GM19239 (cell line): ENCODE measurements at regions not wholly inside any gene's neighbourhood (a gene's known extent, or its start where the extent isn't known, plus 50 kb on each side); places are given as distances from the start of the nearest gene placed in this dataset.
A peak's percentile ranks its signal among the peaks of the same experiment; 100 is the strongest.
"Not testable (repeated sequence)": the region's sequence is repeated elsewhere in the genome, so short reads cannot be mapped to it uniquely, and the experiment has no call there.

Source experiments
- DNase-seq: peaks from one replicate; pipeline ENCODE4 v3.0.0; 2011; ENCODE audit warnings: low spot score; ENCODE audit not compliant: insufficient read length
- FAIRE-seq: peaks from 2 replicates; lab custom pipeline; 2011; peaks lifted over from hg19 to GRCh38; lab: Jason Lieb, UNC

GRCh38 chr6:6471276-6471675 is 117.2 kb upstream of the LY86 start:
- FAIRE-seq (no peak), DNase-seq (no peak)

- no peak for FAIRE-seq
- no peak for DNase-seq
Measured at GRCh38 chr6:6474170-6474920, 114.2 kb upstream of the LY86 start.

- FAIRE-seq = no peak
Measured at GRCh38 chr6:6479785-6480184, 108.7 kb upstream of the LY86 start.

GRCh38 chr6:6482256-6482655 is 106.3 kb upstream of the LY86 start:
- no peak for DNase-seq
- no peak for FAIRE-seq

More at GRCh38 chr6:6479785-6480184, 108.7 kb upstream of the LY86 start:
- no peak for DNase-seq

- DNase-seq (no peak), FAIRE-seq (no peak)
Measured at GRCh38 chr6:6483168-6483567, 105.4 kb upstream of the LY86 start.

- FAIRE-seq (no peak), DNase-seq (no peak)
Measured at GRCh38 chr6:6483733-6484132, 104.8 kb upstream of the LY86 start.

- FAIRE-seq (no peak), DNase-seq (no peak)
Measured at GRCh38 chr6:6484681-6485080, 103.8 kb upstream of the LY86 start.

GRCh38 chr6:6486595-6486994 is 101.9 kb upstream of the LY86 start:
- DNase-seq (no peak), FAIRE-seq (no peak)

- DNase-seq (no peak), FAIRE-seq (no peak)
Measured at GRCh38 chr6:6491761-6492160, 96.8 kb upstream of the LY86 start.

- FAIRE-seq (no peak), DNase-seq (no peak)
Measured at GRCh38 chr6:6492675-6493074, 95.8 kb upstream of the LY86 start.

GRCh38 chr6:6494139-6494538 is 94.4 kb upstream of the LY86 start:
- not testable (repeated sequence) for DNase-seq, FAIRE-seq

GRCh38 chr6:6494677-6495076 is 93.8 kb upstream of the LY86 start:
- FAIRE-seq (peak; percentile 54), DNase-seq (peak; percentile 49)

GRCh38 chr6:6495851-6496250 is 92.7 kb upstream of the LY86 start:
- FAIRE-seq = no peak
- DNase-seq = no peak

GRCh38 chr6:6497541-6497940 is 91.0 kb upstream of the LY86 start:
- no peak for FAIRE-seq

GRCh38 chr6:6497976-6498375 is 90.5 kb upstream of the LY86 start:
- DNase-seq (no peak), FAIRE-seq (no peak)

More at GRCh38 chr6:6497541-6497940, 91.0 kb upstream of the LY86 start:
- DNase-seq = no peak

GRCh38 chr6:6503191-6503590 is 85.3 kb upstream of the LY86 start:
- no peak for FAIRE-seq
- no peak for DNase-seq

GRCh38 chr6:6505111-6505510 is 83.4 kb upstream of the LY86 start:
- DNase-seq (no peak), FAIRE-seq (no peak)

GRCh38 chr6:6508643-6509042 is 79.9 kb upstream of the LY86 start:
- DNase-seq = no peak
- FAIRE-seq = no peak

GRCh38 chr6:6509284-6509683 is 79.2 kb upstream of the LY86 start:
- no peak for DNase-seq
- no peak for FAIRE-seq

GRCh38 chr6:6512711-6513110 is 75.8 kb upstream of the LY86 start:
- DNase-seq (no peak), FAIRE-seq (no peak)

- DNase-seq = no peak
- FAIRE-seq = peak; percentile 47
Measured at GRCh38 chr6:6515691-6516607, 72.6 kb upstream of the LY86 start.
